NB4 (cell line): ENCODE measurements at regions not wholly inside any gene's neighbourhood (a gene's known extent, or its start where the extent isn't known, plus 50 kb on each side); places are given as distances from the start of the nearest gene placed in this dataset.
A peak's percentile ranks its signal among the peaks of the same experiment; 100 is the strongest.

Source experiments
- DNase-seq: peaks from one replicate; pipeline ENCODE4 v3.0.0; 2010; ENCODE audit warnings: low read depth
- H3K4me3 ChIP-seq: one replicate; pipeline ENCODE4 v1.5.1; 2011; ENCODE audit warnings: mild to moderate bottlenecking, low read depth, low read length, moderate library complexity
- CTCF ChIP-seq: IDR thresholded peaks from one replicate; pipeline ENCODE4 v1.5.1; 2012; ENCODE audit warnings: low read depth, low read length
- MAX ChIP-seq: IDR thresholded peaks from 2 replicates; pipeline ENCODE4 v1.6.1; 2011; ENCODE audit warnings: low read depth, low read length
- MYC ChIP-seq: IDR thresholded peaks from 2 replicates; pipeline ENCODE4 v1.6.1; 2011; ENCODE audit warnings: low read depth, low read length
- POLR2A ChIP-seq: IDR thresholded peaks from 2 replicates; pipeline ENCODE4 v1.6.1; 2011; ENCODE audit warnings: mild to moderate bottlenecking; ENCODE audit not compliant: insufficient read length; ENCODE audit errors: extremely low read depth

GRCh38 chr6:14711704-14712379 is 534.0 kb upstream of the JARID2 start:
- no peak for TF ChIP-seq MAX
- H3K4me3 ChIP-seq: no peak overlapping the region
- no peak for DNase-seq

GRCh38 chr6:14713008-14713960 is 532.6 kb upstream of the JARID2 start:
- TF ChIP-seq POLR2A (no peak), MAX (no peak), MYC (no peak), CTCF (no peak)
- H3K4me3 ChIP-seq: no peak overlapping the region
- DNase-seq: peak; percentile 60

GRCh38 chr6:14713966-14714631 is 531.8 kb upstream of the JARID2 start:
- H3K4me3 ChIP-seq: no peak overlapping the region
- DNase-seq: no peak
- no peak for TF ChIP-seq POLR2A
- TF ChIP-seq MYC: no peak
- TF ChIP-seq CTCF: no peak
- TF ChIP-seq MAX: no peak

GRCh38 chr6:14715076-14715475 is 530.8 kb upstream of the JARID2 start:
- no peak for DNase-seq
- H3K4me3 ChIP-seq: no peak overlapping the region
- TF ChIP-seq MYC (no peak), POLR2A (no peak), CTCF (no peak), MAX (no peak)

GRCh38 chr6:14716499-14717146 is 529.2 kb upstream of the JARID2 start:
- peak; percentile 31 for DNase-seq
- no peak overlapping the region for H3K4me3 ChIP-seq
- TF ChIP-seq CTCF (no peak), MYC (no peak), POLR2A (no peak), MAX (no peak)
